ENCODE measurements at regions not wholly inside any gene's neighbourhood (a gene's known extent, or its start where the extent isn't known, plus 50 kb on each side); places are given as distances from the start of the nearest gene placed in this dataset.

DNA sequence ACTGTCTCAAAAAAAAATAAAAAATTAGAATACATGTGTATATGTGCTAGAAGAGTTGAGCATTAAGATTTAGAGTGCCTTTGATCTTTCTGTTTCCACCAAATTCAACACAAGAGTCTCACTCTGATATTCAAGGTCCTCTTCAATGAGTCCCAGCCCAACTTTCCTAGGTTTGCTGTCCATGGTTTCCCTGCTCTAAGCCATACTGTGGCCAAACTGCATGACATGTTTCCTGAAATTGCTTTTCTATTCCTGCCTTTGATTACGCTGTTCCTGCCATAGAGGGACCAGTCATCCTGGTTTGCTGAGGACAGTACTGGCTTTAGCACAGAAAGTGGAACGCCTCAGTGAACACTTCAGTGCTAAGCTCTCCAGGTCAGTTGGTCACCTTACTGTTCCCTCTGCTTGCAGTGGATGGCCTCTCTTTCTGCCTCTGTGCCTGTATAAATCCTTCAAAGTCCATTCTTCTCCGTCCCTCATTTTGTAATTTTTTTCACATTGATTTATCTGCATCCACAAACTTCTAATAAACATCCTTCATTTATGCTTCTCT lies 305.9 kb upstream of the PROX1 start:
- no peak for DNase-seq (ENCODE audit: extremely low read depth, low read depth)
- TF ChIP-seq, protein P1, sequence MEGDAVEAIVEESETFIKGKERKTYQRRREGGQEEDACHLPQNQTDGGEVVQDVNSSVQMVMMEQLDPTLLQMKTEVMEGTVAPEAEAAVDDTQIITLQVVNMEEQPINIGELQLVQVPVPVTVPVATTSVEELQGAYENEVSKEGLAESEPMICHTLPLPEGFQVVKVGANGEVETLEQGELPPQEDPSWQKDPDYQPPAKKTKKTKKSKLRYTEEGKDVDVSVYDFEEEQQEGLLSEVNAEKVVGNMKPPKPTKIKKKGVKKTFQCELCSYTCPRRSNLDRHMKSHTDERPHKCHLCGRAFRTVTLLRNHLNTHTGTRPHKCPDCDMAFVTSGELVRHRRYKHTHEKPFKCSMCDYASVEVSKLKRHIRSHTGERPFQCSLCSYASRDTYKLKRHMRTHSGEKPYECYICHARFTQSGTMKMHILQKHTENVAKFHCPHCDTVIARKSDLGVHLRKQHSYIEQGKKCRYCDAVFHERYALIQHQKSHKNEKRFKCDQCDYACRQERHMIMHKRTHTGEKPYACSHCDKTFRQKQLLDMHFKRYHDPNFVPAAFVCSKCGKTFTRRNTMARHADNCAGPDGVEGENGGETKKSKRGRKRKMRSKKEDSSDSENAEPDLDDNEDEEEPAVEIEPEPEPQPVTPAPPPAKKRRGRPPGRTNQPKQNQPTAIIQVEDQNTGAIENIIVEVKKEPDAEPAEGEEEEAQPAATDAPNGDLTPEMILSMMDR (IDR thresholded peaks at IDR 0.05; ENCODE audit: low read depth, low read length, missing control alignments), result no peak
- no peak overlapping the region for H3K4me3 ChIP-seq (replicated peaks; ENCODE audit: low read depth, low read length)

DNA sequence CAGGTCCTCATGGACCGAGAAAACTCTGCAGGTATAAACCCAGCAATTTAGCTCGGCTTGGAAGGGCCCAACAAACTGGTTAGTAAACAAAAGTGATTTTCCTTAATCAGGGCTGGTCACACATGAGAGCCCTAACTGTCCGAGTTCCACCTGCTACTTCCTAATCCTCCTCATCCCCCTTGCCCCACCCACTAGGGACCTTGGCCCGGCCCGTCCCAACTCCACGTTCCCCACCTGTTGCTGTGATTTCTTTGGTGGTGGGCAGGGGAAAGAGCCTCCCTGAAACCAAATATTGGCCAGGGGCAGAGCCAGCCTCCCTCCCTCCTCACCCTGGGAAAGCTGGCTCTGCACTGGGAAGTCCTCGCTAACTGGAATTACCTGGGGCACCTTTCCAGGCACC lies 304.2 kb upstream of the PROX1 start:
- H3K4me3 ChIP-seq (replicated peaks; ENCODE audit: low read depth, low read length), result no peak overlapping the region
- TF ChIP-seq, protein P1 (IDR thresholded peaks at IDR 0.05; ENCODE audit: low read depth, low read length, missing control alignments), result no peak
- no peak for DNase-seq (ENCODE audit: extremely low read depth, low read depth)

DNA sequence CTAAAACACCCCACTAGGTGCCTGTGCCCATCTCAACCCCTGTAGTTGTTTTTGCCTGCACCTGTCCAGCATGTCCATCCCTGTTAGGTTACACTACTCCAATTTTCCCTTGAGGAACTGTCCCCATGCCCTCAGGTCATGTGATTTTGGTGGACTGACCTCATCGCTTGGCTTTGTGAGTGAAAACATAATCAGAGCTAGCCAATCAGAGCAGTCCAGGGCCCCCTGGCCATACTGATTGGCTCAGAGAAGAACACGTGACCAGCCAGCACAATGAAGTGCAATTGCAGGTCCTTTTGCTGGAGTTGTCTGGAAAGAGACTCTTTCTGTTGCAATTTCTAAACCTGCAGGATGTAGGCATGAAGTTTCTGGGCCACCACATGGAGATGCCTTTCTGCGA lies 303.3 kb upstream of the PROX1 start:
- no peak overlapping the region for H3K4me3 ChIP-seq (replicated peaks; ENCODE audit: low read depth, low read length)
- no peak for DNase-seq (ENCODE audit: extremely low read depth, low read depth)
- TF ChIP-seq, protein P1 (IDR thresholded peaks at IDR 0.05; ENCODE audit: low read depth, low read length, missing control alignments), result no peak

DNA sequence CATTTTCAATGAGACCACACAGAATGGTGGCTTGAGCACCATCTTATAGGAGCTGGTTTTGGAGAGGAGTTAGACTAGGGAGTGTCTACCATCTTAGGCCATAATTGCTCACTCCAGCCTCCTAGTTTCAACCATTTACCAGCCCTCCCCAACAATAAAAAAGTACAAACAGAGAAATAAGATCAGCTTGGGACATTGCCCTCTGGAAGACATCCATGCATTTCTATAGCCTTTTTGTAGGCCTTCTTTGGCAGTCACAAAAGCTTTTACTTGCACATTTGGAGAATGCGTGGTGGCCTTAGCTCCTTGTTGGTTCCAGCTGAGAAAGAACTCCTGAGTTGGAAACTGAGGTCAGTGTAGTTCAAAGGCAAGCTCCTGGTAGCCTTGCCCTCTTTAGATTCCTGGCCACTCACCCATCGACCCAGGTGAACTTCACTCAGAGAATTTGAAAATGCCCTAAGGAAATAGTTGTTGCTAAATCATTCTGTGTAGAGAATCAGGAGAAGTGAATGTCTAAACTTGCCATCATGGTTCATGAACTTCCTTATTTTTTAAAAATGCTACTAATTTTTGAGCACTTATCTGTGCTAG lies 301.7 kb upstream of the PROX1 start:
- H3K4me3 ChIP-seq (replicated peaks; ENCODE audit: low read depth, low read length), result no peak overlapping the region
- no peak for DNase-seq (ENCODE audit: extremely low read depth, low read depth)
- TF ChIP-seq, protein P1 (IDR thresholded peaks at IDR 0.05; ENCODE audit: low read depth, low read length, missing control alignments), result no peak

DNA sequence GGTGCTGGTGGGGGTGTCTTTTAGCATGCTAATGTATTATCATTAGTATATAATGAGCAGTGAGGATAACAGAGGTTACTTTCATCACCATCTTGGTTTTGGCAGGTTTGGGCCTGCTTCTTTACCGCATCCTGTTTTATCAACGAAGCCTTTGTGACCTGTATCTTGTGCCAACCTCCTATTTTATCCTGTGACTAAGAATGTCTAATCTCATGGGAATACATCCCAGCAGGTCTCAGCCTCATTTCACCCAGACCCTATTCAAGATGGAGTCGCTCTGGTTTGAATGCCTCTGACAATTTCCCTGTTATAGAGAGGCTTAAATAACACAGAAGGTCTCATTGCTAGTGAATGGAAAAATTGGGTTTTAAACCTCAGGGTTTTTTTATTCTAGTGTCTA lies 300.8 kb upstream of the PROX1 start:
- DNase-seq (ENCODE audit: extremely low read depth, low read depth), result no peak

DNA sequence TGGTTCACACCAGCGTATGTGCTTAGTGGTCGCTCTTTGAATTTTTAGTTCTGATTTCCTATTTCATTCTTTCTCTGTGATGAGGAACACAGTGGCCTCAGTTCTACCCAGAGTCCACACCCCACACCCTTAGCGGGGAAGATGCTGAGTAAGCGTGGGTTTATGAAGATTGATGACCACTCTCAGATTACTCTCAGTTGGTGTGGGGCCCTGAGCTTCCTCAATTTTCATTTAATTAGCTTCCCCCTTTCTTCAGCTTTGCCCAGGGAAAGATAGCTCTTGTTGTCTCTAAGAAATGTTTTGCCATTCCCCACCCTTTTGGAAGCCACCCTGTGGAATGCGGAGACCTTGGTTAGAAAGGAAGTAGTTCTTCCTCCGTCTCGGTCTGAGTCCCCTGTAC lies 299.9 kb upstream of the PROX1 start:
- no peak for DNase-seq (ENCODE audit: extremely low read depth, low read depth)
- TF ChIP-seq, protein P1 (IDR thresholded peaks at IDR 0.05; ENCODE audit: low read depth, low read length, missing control alignments), result no peak

More for the DNA sequence above, 300.8 kb upstream of the PROX1 start:
- no peak overlapping the region for H3K4me3 ChIP-seq (replicated peaks; ENCODE audit: low read depth, low read length)
- TF ChIP-seq, protein P1 (IDR thresholded peaks at IDR 0.05; ENCODE audit: low read depth, low read length, missing control alignments), result no peak

DNA sequence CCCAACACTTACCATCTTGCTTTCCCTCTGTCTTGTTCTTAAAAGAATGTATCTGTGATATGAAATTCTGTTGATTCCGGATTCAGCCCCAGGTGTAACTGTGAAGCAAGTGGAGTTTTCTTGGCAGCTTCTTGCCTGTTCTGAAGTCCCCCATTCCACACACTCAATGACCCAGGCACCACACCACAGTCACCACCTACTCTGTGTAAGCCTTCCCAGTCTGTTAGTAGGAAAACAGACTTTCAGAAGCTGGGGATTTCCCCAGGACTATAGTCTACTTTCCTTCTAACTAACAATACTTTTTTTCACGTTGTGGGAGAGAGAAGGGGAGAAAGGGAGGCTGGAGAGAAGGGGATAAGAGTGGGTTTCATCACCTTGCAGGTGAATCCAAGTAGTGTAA lies 299.1 kb upstream of the PROX1 start:
- H3K4me3 ChIP-seq (replicated peaks; ENCODE audit: low read depth, low read length), result no peak overlapping the region
- no peak for DNase-seq (ENCODE audit: extremely low read depth, low read depth)
- TF ChIP-seq, protein P1 (IDR thresholded peaks at IDR 0.05; ENCODE audit: low read depth, low read length, missing control alignments), result no peak

More for the DNA sequence above, 299.9 kb upstream of the PROX1 start:
- H3K4me3 ChIP-seq (replicated peaks; ENCODE audit: low read depth, low read length), result no peak overlapping the region
